ENCODE measurements at regions not wholly inside any gene's neighbourhood (a gene's known extent, or its start where the extent isn't known, plus 50 kb on each side); places are given as distances from the start of the nearest gene placed in this dataset.
"Not testable (repeated sequence)": the region's sequence is repeated elsewhere in the genome, so short reads cannot be mapped to it uniquely, and the experiment has no call there.

- not testable (repeated sequence) for TF ChIP-seq CTCF, POLR2A (IDR thresholded peaks at IDR 0.05)
These were observed 50.4 kb upstream of the CDY2B start for GRCh38 chrY:17930375-17930774.
